Caki2 (cell line): ENCODE measurements at regions not wholly inside any gene's neighbourhood (a gene's known extent, or its start where the extent isn't known, plus 50 kb on each side); places are given as distances from the start of the nearest gene placed in this dataset.

Source experiments
- DNase-seq: peaks from one replicate; pipeline ENCODE4 v3.0.0-alpha.2; 2015; ENCODE audit warnings: low read depth
- in situ Hi-C: cut with HindIII; loops from 2 replicates; pipeline ENCODE4 v1.10.0; 2016; ENCODE audit warnings: low sequenced_read_pairs, low pct_unique_long_range_greater_than_20kb, mixed read lengths

GRCh38 chr20:10992731-10993130 is 318.9 kb upstream of the JAG1 start:
- in situ Hi-C loops = no loop called here
- no peak for DNase-seq

GRCh38 chr20:10994991-10995700 is 321.3 kb upstream of the JAG1 start:
- in situ Hi-C loops = no loop called here
- no peak for DNase-seq

GRCh38 chr20:10998476-10998875 is 324.7 kb upstream of the JAG1 start:
- DNase-seq = no peak

GRCh38 chr20:11000416-11000815 is 326.6 kb upstream of the JAG1 start:
- DNase-seq = no peak
- in situ Hi-C loops = no loop called here

More at GRCh38 chr20:10998476-10998875, 324.7 kb upstream of the JAG1 start:
- in situ Hi-C loops = no loop called here

- no peak for DNase-seq
- in situ Hi-C loops = no loop called here
These were observed 327.5 kb upstream of the JAG1 start for GRCh38 chr20:11001302-11001701.

- in situ Hi-C loops = no loop called here
- DNase-seq = peak; percentile 90
These were observed 328.2 kb upstream of the JAG1 start for GRCh38 chr20:11001764-11002540.

GRCh38 chr20:11003341-11003740 is 329.5 kb upstream of the JAG1 start:
- in situ Hi-C loops = no loop called here
- no peak for DNase-seq

GRCh38 chr20:11008444-11009033 is 334.7 kb upstream of the JAG1 start:
- in situ Hi-C loops = no loop called here
- DNase-seq = no peak

- DNase-seq = no peak
- in situ Hi-C loops = no loop called here
These were observed 337.9 kb upstream of the JAG1 start for GRCh38 chr20:11011653-11012052.

GRCh38 chr20:11012975-11013374 is 339.2 kb upstream of the JAG1 start:
- DNase-seq = no peak
- in situ Hi-C loops = no loop called here

GRCh38 chr20:11013801-11014200 is 340.0 kb upstream of the JAG1 start:
- DNase-seq = no peak
- in situ Hi-C loops = no loop called here

- in situ Hi-C loops = no loop called here
- DNase-seq = no peak
These were observed 341.6 kb upstream of the JAG1 start for GRCh38 chr20:11015440-11015839.

- in situ Hi-C loops = no loop called here
- DNase-seq = no peak
These were observed 343.6 kb upstream of the JAG1 start for GRCh38 chr20:11017446-11017845.

- in situ Hi-C loops = no loop called here
- no peak for DNase-seq
These were observed 344.9 kb upstream of the JAG1 start for GRCh38 chr20:11018668-11019170.

- in situ Hi-C loops = no loop called here
- DNase-seq = no peak
These were observed 346.9 kb upstream of the JAG1 start for GRCh38 chr20:11020712-11021111.

- in situ Hi-C loops = no loop called here
These were observed 353.4 kb upstream of the JAG1 start for GRCh38 chr20:11027224-11027623.

GRCh38 chr20:11030351-11030750 is 356.6 kb upstream of the JAG1 start:
- in situ Hi-C loops = no loop called here
- DNase-seq = no peak

More at GRCh38 chr20:11027224-11027623, 353.4 kb upstream of the JAG1 start:
- no peak for DNase-seq

- DNase-seq = no peak
- in situ Hi-C loops = no loop called here
These were observed 357.5 kb upstream of the JAG1 start for GRCh38 chr20:11031300-11031699.

- DNase-seq = no peak
- in situ Hi-C loops = no loop called here
These were observed 358.8 kb upstream of the JAG1 start for GRCh38 chr20:11032611-11033010.
